ENCODE measurements at regions not wholly inside any gene's neighbourhood (a gene's known extent, or its start where the extent isn't known, plus 50 kb on each side); places are given as distances from the start of the nearest gene placed in this dataset.

DNA sequence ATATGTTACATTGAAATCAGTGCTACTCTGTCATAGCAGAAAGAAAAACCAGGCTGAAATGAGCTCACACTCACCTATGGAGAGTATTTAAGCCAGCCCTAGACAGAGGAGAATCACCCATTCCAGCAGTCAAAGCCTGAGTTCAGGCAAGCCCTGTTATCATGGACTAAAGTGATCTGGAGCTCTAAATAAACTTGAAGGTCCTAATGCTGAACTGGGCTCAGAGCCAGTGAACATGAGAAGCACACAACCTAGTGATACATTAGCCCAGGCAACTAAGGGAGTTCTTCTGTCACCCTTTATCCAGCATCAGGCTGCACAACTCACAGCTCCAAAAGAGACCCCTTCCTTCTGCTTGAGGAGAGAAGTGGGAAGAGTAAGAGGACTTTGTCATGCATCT lies 425.0 kb downstream of the COL12A1 start:
- ChIA-PET CTCF (no interaction called here), POLR2A (no interaction called here)
- Histone ChIP-seq H3K9me3 (ENCODE audit: control insufficient read depth, insufficient read depth, low read length) (no peaks in the 10 kb centered on the region), H3K27me3 (ENCODE audit: control insufficient read depth, insufficient read depth, low read length) (no peaks in the 10 kb centered on the region), H3K27ac (ENCODE audit: low read depth, low read length) (no peak overlapping the region), H3K4me3 (ENCODE audit: low read depth, low read length) (no peak overlapping the region)
- no peak for DNase-seq (ENCODE audit: low read depth, low spot score)
- TF ChIP-seq, protein P1, sequence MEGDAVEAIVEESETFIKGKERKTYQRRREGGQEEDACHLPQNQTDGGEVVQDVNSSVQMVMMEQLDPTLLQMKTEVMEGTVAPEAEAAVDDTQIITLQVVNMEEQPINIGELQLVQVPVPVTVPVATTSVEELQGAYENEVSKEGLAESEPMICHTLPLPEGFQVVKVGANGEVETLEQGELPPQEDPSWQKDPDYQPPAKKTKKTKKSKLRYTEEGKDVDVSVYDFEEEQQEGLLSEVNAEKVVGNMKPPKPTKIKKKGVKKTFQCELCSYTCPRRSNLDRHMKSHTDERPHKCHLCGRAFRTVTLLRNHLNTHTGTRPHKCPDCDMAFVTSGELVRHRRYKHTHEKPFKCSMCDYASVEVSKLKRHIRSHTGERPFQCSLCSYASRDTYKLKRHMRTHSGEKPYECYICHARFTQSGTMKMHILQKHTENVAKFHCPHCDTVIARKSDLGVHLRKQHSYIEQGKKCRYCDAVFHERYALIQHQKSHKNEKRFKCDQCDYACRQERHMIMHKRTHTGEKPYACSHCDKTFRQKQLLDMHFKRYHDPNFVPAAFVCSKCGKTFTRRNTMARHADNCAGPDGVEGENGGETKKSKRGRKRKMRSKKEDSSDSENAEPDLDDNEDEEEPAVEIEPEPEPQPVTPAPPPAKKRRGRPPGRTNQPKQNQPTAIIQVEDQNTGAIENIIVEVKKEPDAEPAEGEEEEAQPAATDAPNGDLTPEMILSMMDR (IDR thresholded peaks at IDR 0.05; ENCODE audit: low read depth, low read length): no peak

DNA sequence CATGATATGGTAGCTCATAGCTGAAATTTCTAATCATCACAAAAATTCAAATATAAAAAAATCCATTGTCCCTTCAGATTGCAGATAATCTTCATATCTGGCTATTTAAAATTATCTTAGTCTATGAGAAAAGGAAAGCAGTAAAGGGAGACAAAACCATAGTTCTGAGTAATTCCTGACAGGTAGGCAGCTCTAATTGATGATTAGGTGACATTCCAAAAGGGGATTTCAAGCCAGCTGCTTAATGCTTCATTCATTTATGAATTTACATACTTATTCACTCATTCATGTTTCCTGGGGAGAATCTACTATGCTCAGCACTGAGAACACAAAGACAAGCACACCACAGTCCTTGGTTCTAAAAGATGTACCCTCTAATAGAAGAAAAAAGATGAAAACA lies 437.1 kb downstream of the COL12A1 start:
- H3K27me3 ChIP-seq (ENCODE audit: control insufficient read depth, insufficient read depth, low read length): no peaks in the 10 kb centered on the region
- H3K27ac ChIP-seq (ENCODE audit: low read depth, low read length): no peak overlapping the region
- DNase-seq (ENCODE audit: low read depth, low spot score): no peak
- ChIA-PET CTCF (no interaction called here), POLR2A (no interaction called here)
- TF ChIP-seq, protein P1 (IDR thresholded peaks at IDR 0.05; ENCODE audit: low read depth, low read length): no peak
- H3K4me3 ChIP-seq (ENCODE audit: low read depth, low read length): no peak overlapping the region
- H3K9me3 ChIP-seq (ENCODE audit: control insufficient read depth, insufficient read depth, low read length): no peaks in the 10 kb centered on the region

DNA sequence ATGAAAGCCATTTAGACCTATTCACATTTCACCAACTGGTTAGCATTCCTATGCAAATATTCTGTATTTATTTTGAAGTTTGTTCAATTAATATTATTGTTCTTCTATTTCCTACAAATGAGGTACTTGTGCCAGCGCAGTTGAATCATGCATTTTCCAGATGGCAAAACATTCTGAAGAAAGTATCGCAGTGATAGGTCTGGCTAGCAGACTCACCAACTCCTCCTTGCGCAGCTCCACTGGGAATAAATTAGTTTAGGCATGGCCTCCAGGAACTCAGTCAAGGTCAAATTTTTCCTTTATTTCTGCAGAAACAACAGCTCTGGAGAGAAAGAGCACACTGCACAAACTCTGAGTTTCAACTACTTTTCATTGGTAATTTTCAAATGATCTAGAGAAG lies 437.7 kb downstream of the COL12A1 start:
- Histone ChIP-seq H3K4me3 (ENCODE audit: low read depth, low read length) (no peak overlapping the region), H3K27ac (ENCODE audit: low read depth, low read length) (no peak overlapping the region), H3K9me3 (ENCODE audit: control insufficient read depth, insufficient read depth, low read length) (no peaks in the 10 kb centered on the region), H3K27me3 (ENCODE audit: control insufficient read depth, insufficient read depth, low read length) (no peaks in the 10 kb centered on the region)
- POLR2A ChIA-PET: no interaction called here
- CTCF ChIA-PET: no interaction called here
- TF ChIP-seq, protein P1 (IDR thresholded peaks at IDR 0.05; ENCODE audit: low read depth, low read length): no peak
- no peak for DNase-seq (ENCODE audit: low read depth, low spot score)

DNA sequence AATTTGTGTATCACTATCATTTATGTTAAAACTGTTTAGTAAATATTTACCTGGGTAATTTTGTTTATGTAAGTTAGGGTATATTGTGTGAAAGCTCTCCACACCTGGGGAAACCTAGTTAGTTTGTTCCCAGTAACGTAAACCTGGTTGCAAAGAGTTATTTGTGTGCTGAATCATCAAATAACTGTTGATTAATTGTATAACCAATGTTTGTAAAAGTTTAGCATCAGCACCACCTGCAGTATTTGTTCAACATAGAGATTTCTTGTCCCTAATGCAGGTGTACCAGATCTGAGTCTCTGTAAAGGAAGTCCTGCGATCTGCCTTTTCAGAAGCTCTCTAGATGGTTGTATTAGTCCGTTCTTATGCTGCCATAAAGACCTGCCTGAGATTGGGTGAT lies 440.4 kb downstream of the COL12A1 start:
- ChIA-PET POLR2A (no interaction called here), CTCF (no interaction called here)
- Histone ChIP-seq H3K27ac (ENCODE audit: low read depth, low read length) (no peak overlapping the region), H3K27me3 (ENCODE audit: control insufficient read depth, insufficient read depth, low read length) (no peaks in the 10 kb centered on the region), H3K9me3 (ENCODE audit: control insufficient read depth, insufficient read depth, low read length) (no peaks in the 10 kb centered on the region), H3K4me3 (ENCODE audit: low read depth, low read length) (no peak overlapping the region)
- no peak for DNase-seq (ENCODE audit: low read depth, low spot score)
- TF ChIP-seq, protein P1 (IDR thresholded peaks at IDR 0.05; ENCODE audit: low read depth, low read length): no peak

DNA sequence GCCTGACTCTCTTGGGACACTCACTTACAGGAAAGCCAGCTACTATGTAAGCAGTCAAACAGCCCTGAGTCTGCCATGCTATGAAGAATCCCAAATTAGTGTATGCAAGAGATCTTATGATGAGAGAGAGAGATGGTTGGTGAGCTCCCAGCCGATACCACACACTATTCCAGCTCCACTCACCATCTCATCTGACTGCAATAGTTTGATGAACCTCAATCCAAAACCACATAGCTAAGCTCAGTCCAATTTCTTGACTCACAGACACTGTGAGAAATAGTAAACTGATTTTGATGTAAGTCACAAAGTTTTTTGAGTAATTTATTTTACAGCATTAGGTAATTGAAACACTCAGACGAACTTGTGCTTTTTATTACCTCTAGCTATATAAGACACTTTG lies 441.4 kb downstream of the COL12A1 start:
- ChIA-PET CTCF (interaction anchor here (1.5 kb wide), 1 partner anchor 355 kb away, joined by 3 read pairs; no protein-coding TSS in a partner anchor), POLR2A (interaction anchor here (1.2 kb wide), 1 partner anchor 330 kb away, joined by 3 read pairs; no protein-coding TSS in a partner anchor)
- DNase-seq (ENCODE audit: low read depth, low spot score): no peak
- Histone ChIP-seq H3K9me3 (ENCODE audit: control insufficient read depth, insufficient read depth, low read length) (no peaks in the 10 kb centered on the region), H3K4me3 (ENCODE audit: low read depth, low read length) (no peak overlapping the region), H3K27ac (ENCODE audit: low read depth, low read length) (no peak overlapping the region), H3K27me3 (ENCODE audit: control insufficient read depth, insufficient read depth, low read length) (no peaks in the 10 kb centered on the region)
- TF ChIP-seq, protein P1 (IDR thresholded peaks at IDR 0.05; ENCODE audit: low read depth, low read length): no peak

Data from AG04450 (cell line).